Spleen (tissue), 7 donors: ENCODE measurements at regions not wholly inside any gene's neighbourhood (a gene's known extent, or its start where the extent isn't known, plus 50 kb on each side); places are given as distances from the start of the nearest gene placed in this dataset.

Source experiments
- POLR2A ChIP-seq, 3 donors: fragments of 450-650 bp; IDR thresholded peaks; one replicate each; pipeline ENCODE4 v1.5.1; 2017; ENCODE audit warnings: antibody characterized with exemption in 3 of 3, mild to moderate bottlenecking in 1 of 3
- POLR2AphosphoS5 ChIP-seq, 3 donors: sonication (generic); formaldehyde crosslinking; IDR thresholded peaks; one replicate each; pipeline ENCODE4 v1.5.1; 2017; ENCODE audit warnings: antibody characterized with exemption in 3 of 3
- TF ChIP-seq, protein P1 (sequence below), 11 experiments: fragments of 200-600 bp in 7 of 11; fragments of 450-650 bp in 4 of 11; sonication (generic) in 4 of 11; IDR thresholded peaks in 8 of 11; conservative IDR thresholded peaks in 3 of 11; 1 replicate in 7 of 11; 2 replicates in 4 of 11; pipeline versions ENCODE4 v1.4.0 to v1.8.0; 2016 to 2021; ENCODE audit warnings: antibody characterized with exemption in 11 of 11, inconsistent platforms in 4 of 11, mild to moderate bottlenecking in 1 of 11
- donor health status: DM: no; HTN: no; CAD: no; lungs with moderate emphysema.
- donor health status: DM: no; HTN: no; CAD: no.
- donor health status: DM: no; HTN: no; CAD: no.

DNA sequence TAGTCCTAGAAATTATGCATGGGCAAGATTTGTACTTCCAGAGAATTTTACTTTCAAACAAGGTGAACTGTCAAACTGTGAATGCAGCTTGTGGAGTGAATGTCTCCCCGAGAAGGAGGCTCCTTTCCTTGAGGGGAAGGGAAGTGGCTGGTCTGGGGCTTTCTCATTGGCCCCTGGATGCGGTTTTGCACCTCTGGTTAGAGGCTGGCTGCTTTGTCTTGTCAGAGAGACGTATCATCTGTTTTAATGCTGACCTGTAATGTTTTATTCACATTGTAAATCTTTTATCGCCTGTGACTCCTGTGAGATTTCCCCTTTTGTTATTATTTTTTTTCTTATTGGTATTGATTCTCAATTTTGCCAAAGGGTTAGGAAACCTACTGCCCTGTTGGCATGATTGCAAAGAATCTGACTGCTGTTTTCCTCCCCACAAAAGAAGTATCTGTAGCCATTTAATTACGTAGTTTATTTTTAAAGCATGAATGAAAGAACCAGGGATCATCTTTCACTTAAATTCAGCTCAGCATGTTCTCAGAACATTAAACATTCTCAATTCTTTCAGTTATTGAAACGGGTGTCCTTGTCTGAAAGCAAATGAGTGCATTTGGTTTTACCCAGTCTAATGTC is 238.3 kb upstream of the NFE2L3 start:
- TF ChIP-seq POLR2A (IDR thresholded peaks at IDR 0.05): no peak
- no peak for TF ChIP-seq POLR2AphosphoS5 (IDR thresholded peaks at IDR 0.05)
- TF ChIP-seq, protein P1, sequence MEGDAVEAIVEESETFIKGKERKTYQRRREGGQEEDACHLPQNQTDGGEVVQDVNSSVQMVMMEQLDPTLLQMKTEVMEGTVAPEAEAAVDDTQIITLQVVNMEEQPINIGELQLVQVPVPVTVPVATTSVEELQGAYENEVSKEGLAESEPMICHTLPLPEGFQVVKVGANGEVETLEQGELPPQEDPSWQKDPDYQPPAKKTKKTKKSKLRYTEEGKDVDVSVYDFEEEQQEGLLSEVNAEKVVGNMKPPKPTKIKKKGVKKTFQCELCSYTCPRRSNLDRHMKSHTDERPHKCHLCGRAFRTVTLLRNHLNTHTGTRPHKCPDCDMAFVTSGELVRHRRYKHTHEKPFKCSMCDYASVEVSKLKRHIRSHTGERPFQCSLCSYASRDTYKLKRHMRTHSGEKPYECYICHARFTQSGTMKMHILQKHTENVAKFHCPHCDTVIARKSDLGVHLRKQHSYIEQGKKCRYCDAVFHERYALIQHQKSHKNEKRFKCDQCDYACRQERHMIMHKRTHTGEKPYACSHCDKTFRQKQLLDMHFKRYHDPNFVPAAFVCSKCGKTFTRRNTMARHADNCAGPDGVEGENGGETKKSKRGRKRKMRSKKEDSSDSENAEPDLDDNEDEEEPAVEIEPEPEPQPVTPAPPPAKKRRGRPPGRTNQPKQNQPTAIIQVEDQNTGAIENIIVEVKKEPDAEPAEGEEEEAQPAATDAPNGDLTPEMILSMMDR (IDR thresholded peaks at IDR 0.05 in 8 of 11, conservative IDR thresholded peaks at IDR 0.05 in 3 of 11): no peak
